Effector CD8-positive, alpha-beta T cell (primary cell): ENCODE measurements at regions not wholly inside any gene's neighbourhood (a gene's known extent, or its start where the extent isn't known, plus 50 kb on each side); places are given as distances from the start of the nearest gene placed in this dataset.
"Not testable (repeated sequence)": the region's sequence is repeated elsewhere in the genome, so short reads cannot be mapped to it uniquely, and the experiment has no call there.

Experiments used
- DNase-seq: peaks from one replicate; lab custom pipeline; 2025; lab: John Stamatoyannopoulos, UW

- DNase-seq, result no peak
These were observed 176.3 kb downstream of the ERMARD start for GRCh38 chr6:169927711-169928110.

DNA sequence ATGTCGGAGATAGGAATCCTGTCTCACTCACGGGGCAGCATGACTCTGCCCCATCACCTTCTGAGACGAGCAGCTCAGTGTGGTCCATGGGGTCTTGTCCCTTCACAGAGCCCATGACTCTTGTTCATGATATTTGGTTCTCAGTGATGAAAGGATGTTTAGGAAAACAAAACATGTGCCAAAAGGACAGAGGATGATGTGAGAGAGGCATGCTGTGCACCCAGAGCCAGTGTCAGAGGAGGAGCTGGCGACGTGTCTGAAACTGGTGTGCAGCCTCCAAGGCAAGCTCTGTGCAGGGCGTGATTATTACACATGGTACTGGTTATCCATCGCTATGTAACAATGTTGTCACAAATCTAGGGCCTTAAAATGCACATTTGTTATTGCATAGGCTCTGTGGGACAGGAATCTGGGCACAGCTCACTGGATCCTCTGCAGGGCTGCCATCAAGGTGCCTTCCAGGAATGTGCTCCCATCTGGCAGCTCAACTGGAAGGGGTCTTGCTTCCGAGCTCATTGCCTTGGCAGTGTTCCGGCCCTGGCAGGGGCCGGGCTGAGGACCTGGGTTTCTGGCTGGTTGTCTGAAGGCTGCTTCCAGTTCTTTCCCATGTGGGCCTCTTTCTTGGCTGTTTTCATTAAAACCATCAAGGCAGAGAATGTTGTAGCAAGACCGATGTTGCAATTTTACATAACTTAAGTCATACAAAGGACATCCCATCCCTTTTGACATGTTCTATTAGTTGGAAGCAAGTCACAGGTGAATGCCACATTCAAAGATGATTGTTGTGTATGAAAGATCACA lies 175.4 kb downstream of the ERMARD start:
- no peak for DNase-seq

DNA sequence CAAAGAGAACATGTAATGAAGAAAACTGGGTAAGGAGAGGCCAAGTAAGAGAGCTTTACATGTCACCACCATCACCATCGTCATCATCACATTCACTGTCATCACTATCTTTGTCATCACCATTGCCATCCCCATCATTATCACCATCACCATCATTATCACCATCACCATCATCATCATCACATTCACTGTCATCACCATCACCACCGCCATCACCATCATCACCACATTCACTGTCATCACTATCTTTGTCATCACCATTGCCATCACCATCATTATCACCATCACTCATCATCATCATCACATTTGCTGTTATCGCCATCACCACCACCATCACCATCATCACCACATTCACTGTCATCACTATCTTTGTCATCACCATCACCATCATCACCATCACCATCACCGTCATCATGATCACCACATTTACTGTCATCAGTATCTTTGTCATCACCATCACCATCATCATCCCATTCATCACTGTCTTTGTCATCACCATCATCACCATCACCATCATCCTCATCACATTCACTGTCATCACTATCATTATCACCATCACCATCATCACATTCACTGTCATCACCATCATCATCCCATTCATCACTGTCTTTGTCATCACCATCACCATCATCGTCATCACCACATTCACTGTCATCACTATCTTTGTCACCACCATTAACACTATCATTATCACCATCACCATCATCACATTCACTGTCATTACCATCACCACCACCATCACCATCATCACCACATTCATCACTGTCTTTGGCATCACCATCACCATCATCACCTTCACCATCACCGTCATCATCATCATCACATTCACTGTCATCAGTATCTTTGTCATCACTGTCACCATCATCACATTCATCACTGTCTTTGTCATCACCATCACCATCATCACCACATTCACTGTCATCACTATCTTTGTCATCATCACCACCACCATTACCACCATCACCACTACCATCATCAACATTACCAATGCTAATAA lies 172.3 kb downstream of the ERMARD start:
- no peak for DNase-seq

- DNase-seq, result no peak
These were observed 170.7 kb downstream of the ERMARD start for GRCh38 chr6:169921853-169922824.

- DNase-seq, result no peak
These were observed 169.8 kb downstream of the ERMARD start for GRCh38 chr6:169921217-169921616.

DNA sequence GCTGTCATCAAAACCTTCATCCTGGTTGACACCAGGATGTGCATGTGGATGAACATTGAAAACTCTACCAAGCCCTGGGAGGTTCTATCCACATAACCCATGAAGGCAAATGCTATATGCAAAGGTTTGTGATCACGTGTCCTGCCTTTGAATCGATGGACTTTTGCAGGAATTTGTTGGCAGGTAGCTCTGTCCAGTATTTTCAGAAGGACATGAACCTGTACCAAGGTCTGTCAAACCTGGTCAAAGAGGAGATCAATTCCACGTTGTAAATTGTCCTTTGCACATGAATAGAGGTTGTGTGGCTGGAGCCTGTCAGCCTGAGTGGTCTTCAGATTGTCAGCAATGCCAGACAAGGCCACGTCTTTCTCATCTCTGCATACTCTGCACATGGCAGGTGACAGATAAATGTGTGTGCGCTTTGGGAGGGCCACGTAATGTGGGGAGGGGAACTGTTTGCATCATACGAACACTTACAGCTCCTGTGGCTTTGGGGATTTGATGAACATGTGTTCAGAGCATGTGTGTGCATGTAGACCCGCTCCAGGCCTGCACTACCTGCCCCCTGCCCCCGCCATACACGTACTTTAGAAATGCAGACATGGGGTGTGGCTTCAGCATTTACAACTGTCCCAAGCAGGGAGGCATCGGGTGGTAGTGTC lies 169.1 kb downstream of the ERMARD start:
- DNase-seq, result no peak

DNA sequence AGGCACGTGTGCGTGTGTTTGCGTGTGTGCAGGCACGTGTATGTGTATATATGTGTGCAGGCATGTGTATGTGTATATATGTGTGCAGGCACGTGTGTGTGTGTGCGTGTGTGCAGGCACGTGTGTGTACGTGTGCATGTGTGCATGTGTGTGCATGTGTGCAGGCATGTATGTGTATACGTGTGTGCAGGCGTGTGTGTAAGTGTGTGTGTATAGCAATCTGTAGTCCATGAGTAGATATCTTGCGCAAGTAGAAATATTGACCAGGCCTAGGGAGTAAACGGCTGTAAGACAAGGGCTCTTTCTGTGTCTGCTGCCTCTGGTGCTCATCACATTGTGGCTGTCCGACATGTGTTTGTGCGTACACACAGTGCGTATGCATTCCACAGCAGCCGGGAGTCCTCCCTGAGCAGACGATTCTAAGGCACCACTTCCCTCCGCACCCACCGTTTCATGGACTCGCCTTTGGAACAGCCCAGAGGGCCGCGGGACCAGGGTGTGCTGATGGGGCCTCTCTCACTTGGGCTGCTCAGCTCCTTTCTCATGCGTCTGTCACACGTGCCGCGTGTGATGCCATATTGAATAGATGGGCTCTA lies 167.6 kb downstream of the ERMARD start:
- DNase-seq, result no peak

- no peak for DNase-seq
These were observed 167.0 kb downstream of the ERMARD start for GRCh38 chr6:169918239-169918953.

- DNase-seq, result no peak
These were observed 165.7 kb downstream of the ERMARD start for GRCh38 chr6:169917153-169917552.

DNA sequence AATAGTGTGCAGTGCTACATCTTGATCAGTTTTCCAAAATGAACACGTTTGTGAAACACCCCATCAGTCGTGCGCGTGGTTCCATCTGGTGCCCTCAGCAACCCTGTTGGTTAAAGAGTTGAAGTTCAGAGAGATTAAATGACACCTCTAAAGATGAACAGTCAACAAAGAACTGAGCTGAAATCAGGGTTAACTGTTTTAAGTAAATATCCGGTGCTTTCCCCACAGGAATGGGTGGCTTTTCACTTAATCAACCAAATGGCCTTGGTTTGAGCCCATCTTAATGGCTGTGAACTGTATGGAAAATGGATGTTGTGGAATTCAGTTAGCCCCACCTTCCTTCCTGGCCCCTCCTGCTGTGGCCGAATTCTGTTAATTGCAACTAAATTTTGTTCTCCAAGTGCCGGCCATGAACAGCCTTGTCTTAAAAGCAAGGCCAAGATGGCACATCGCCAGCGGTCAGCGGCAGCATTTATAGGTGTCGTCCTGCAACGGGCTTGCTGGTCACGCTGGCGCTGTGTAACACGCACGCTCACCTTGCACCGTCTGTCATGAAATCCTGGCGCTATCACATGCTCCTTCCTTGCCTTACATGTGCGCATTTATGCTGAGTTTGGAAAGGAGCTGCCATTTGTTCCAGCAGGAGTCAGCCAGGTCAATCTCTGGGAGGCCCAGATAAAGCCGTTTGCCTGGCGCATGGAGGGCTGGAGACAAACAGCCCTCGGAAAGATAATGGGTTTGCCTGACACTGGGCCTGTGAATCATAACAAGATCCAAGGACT lies 164.5 kb downstream of the ERMARD start:
- DNase-seq, result no peak

DNA sequence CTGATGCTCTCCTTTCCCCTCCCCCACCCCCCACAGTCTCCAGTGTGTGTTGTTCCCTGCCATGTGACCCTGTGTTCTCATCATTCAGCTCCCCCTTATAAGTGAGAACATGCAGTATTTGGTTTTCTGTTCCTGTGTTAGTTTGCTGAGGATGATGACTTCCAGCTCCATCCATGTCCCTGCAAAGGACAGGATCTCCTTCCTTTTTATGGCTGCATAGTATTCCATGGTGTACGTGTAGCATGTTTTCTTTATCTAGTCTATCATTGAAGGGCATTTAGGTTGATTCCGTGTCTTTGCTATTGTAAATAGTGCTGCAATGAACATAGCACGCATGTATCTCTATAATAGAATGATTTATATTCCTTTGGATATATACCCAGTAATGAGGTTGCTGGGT lies 162.3 kb downstream of the ERMARD start:
- DNase-seq, result not testable (repeated sequence)

- DNase-seq, result no peak
These were observed 161.7 kb downstream of the ERMARD start for GRCh38 chr6:169913096-169913638.

DNA sequence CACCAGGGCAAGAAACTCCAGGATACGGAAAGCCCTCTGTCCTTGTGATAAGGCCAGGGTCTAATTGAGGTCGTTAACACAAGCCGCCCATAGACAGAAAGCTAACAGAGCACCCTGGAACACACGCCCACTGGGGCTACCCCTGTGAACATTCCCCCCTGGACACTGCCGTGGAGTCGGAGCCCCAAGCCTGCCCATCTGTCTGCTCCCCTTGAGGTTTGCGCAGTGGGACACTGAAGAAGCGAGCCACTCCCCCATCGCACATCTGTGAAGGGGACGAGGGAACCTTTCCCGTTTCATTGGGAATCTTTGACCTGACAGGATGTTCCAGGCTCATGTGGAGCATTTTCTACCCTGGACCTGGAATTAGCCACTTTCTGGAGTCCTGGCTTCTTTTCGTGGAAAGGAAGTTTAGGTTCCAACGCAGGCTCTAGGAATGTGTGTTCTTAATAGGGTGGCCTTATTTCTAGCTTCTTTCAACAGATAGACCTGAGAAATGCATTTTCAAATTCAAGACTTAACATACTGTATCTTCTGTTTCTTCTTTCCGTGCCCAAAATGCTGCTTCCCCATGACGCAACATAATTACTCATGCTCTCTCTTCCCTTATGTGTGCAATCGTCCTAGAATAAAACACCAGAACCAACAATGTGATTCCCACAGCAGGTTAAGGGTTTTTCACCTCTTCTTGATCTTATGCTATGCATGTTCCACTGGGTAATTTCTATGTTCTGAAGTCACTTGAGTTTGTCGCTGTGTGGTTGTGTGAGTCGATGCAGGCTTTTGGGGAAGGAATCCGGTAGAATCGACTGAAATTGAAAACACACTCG lies 161.1 kb downstream of the ERMARD start:
- DNase-seq, result no peak

DNA sequence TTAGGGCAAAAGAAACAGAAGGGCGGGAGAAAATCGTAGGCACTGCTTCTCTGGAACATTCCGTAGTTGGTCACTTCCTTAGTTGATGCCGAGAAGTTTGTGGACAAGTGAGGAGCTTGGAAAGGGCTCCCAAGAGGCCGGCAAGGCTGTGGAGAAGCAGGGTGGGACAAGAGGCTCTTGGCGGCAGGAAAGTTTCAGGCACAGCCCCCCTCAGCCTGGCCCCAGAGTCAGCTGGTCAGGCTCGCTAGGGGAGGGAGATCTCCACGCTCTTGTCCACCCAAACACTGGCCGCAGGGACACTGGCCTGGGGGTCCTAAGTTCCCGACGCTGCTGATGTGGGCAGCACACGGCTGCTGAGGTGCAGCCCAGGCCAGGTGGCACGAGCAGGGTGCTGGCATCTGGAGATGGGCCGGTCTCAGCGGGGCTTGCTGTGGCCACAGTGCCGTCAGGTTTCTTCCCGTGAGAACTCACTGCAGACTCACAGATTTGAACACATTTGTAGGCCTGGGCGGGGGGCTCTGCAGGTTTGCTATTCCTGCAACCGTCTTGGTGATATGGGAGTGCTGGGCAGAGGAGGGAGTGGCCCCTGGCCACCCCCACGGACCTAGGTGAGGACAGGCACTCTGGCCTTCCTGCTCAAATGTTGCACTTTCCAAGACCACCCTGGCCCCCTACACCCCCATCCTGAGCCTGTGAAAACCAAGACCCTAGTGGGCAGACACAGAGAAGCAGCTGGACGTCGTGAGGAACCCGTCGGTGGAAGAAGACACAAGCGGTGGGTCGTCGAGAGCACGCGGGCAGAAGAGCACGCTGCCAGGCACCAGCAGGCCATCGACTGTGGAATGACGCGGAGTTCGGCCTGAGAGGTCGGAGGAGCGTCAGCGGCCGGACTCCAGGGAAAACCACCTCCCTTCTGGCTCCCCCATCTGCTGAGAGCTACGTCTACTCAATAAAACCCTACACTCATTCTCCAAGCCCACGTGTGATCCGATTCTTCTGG lies 160.1 kb downstream of the ERMARD start:
- DNase-seq, result no peak

DNA sequence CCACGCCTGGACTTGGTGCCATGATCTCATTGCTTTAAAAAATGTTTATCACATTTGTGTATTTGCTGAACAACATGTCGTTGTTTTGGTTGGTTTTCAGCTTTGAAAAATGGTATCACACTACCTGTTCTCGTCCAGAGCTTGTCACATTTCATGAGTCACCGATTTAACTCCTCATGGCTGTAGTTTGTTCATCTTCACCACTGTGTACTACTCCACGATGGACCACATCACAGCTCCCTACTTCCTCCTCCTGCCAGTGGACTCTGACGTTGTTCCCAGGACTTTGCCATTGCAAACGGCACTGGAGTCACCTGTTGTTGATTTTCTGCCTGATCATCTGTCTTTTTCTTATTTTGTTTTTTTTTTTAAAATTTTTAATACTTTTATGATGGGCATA lies 157.7 kb downstream of the ERMARD start:
- DNase-seq, result no peak

GRCh38 chr6:169908403-169908933 lies 157.0 kb downstream of the ERMARD start:
- DNase-seq, result no peak
